K562 (cell line): ENCODE measurements at regions not wholly inside any gene's neighbourhood (a gene's known extent, or its start where the extent isn't known, plus 50 kb on each side); places are given as distances from the start of the nearest gene placed in this dataset.

ENCODE experiments used
- ATAC-seq: fragments of 200-7000 bp; cut with Tn5 transposase; 3 replicates; pipeline ENCODE4 v1.9.1; 2020; ENCODE audit warnings: moderate library complexity
- BruUV-seq: library from RNA; stranded (reverse); fragments of 400-500 nt; replicated peaks from 2 replicates; lab custom pipeline; 2021; lab: Mats Ljungman, UMichigan
- CTCF ChIA-PET: fragments of 300-600 bp; formaldehyde crosslinking; extraction: SDS; loops from one replicate; lab custom pipeline; 2021; ENCODE audit warnings: low intra/inter-chr PET ratio; lab: Yijun Ruan, JAX
- POLR2A ChIA-PET: fragments of 300-600, 350-650 bp; sonication (Branson Sonifier 250); formaldehyde crosslinking; extraction: SDS; loops from one replicate; lab custom pipeline; 2021; ENCODE audit warnings: antibody characterized with exemption, inconsistent platforms; lab: Yijun Ruan, JAX
- DNase-seq, 4 experiments: peaks; one replicate each; pipeline versions ENCODE4 v3.0.0 to v3.0.0-alpha.2; 2011 to 2018; ENCODE audit warnings: low spot score in 3 of 4, mixed read lengths in 3 of 4; ENCODE audit errors: extremely low read depth in 1 of 4
- FAIRE-seq: peaks from 2 replicates; lab custom pipeline; 2011; peaks lifted over from hg19 to GRCh38; lab: Jason Lieb, UNC
- H2AFZ ChIP-seq: 2 replicates; pipeline ENCODE4 v1.6.0; 2011; ENCODE audit warnings: low read depth, low read length, control low read depth, inconsistent platforms
- H3K27ac ChIP-seq: fragments of 200-600 bp; 3 replicates; pipeline ENCODE4 v1.8.0; 2011; ENCODE audit warnings: low read depth, mild to moderate bottlenecking, control low read depth, inconsistent platforms, low read length, moderate library complexity, mixed read lengths; ENCODE audit errors: extremely low read depth
- H3K27me3 ChIP-seq, 2 experiments: fragments of 300-600 bp in 1 of 2; 2 replicates in 1 of 2; 3 replicates in 1 of 2; pipeline versions ENCODE4 v1.6.0 to v1.8.0; 2011; ENCODE audit warnings: inconsistent platforms in 2 of 2, low read length in 2 of 2, mild to moderate bottlenecking in 1 of 2, mixed read lengths in 1 of 2, moderate library complexity in 1 of 2; ENCODE audit not compliant: control insufficient read depth in 2 of 2, insufficient read depth in 2 of 2
- H3K36me3 ChIP-seq: fragments of 300-600 bp; 3 replicates; pipeline ENCODE4 v1.8.0; 2011; ENCODE audit warnings: mild to moderate bottlenecking, low read length, inconsistent platforms; ENCODE audit not compliant: control insufficient read depth, insufficient read depth
- H3K4me1 ChIP-seq, 2 experiments: fragments of 200-600 bp in 1 of 2; replicated peaks in 1 of 2; 2 replicates in 1 of 2; 3 replicates in 1 of 2; pipeline versions ENCODE4 v1.5.1 to v1.8.0; 2011; ENCODE audit warnings: inconsistent platforms in 2 of 2, low read length in 2 of 2, mild to moderate bottlenecking in 1 of 2, mixed read lengths in 1 of 2, moderate library complexity in 1 of 2; ENCODE audit not compliant: control insufficient read depth in 2 of 2, insufficient read depth in 2 of 2
- H3K4me2 ChIP-seq: 2 replicates; pipeline ENCODE4 v1.6.1; 2011; ENCODE audit warnings: low read length, control low read depth, inconsistent platforms, mixed read lengths; ENCODE audit not compliant: insufficient read depth
- H3K4me3 ChIP-seq: fragments of 200-600 bp; sonication (generic), shearing (Covaris generic); 2 replicates; pipeline ENCODE4 v1.5.1; 2016; ENCODE audit warnings: control low read depth, inconsistent platforms
- H3K79me2 ChIP-seq: fragments of 200-600 bp; 3 replicates; pipeline ENCODE4 v1.8.0; 2011; ENCODE audit warnings: low read length, inconsistent platforms; ENCODE audit not compliant: control insufficient read depth, insufficient read depth
- H3K9ac ChIP-seq, 2 experiments: 2 replicates each; pipeline versions ENCODE4 v1.6.0 to v1.6.1; 2011; ENCODE audit warnings: low read depth in 2 of 2, low read length in 2 of 2, control low read depth in 1 of 2, inconsistent platforms in 1 of 2, mild to moderate bottlenecking in 1 of 2, mixed read lengths in 1 of 2; ENCODE audit not compliant: insufficient read depth in 1 of 2
- H3K9me1 ChIP-seq: one replicate; pipeline ENCODE4 v1.6.0; 2011; ENCODE audit warnings: inconsistent platforms, mild to moderate bottlenecking, low read length, moderate library complexity; ENCODE audit not compliant: control insufficient read depth, insufficient read depth
- H3K9me3 ChIP-seq: replicated peaks from 2 replicates; pipeline ENCODE4 v1.5.1; 2011; ENCODE audit warnings: low read depth, low read length, inconsistent platforms; ENCODE audit not compliant: control insufficient read depth, insufficient read depth
- H4K20me1 ChIP-seq: replicated peaks from 2 replicates; pipeline ENCODE4 v1.6.1; 2011; ENCODE audit warnings: low read length, inconsistent platforms, mixed read lengths; ENCODE audit not compliant: control insufficient read depth, insufficient read depth
- CEBPG ChIP-seq, 3 experiments: fragments of 200-800 bp in 1 of 3; sonication (Bioruptor generic) in 1 of 3; sonication (generic) in 1 of 3; formaldehyde crosslinking in 1 of 3; IDR thresholded peaks in 2 of 3; conservative IDR thresholded peaks in 1 of 3; 2 replicates each; pipeline versions ENCODE4 v1.6.1 to v1.8.0; 2016 to 2022; ENCODE audit warnings: missing compliant biosample characterization in 2 of 3, missing genetic modification characterization in 2 of 3, mild to moderate bottlenecking in 1 of 3, missing genetic modification reagents in 1 of 3
- CHD1 ChIP-seq: fragments of 200-600 bp; sonication (generic); IDR thresholded peaks from one replicate; pipeline ENCODE4 v1.6.1; 2012; ENCODE audit warnings: mild to moderate bottlenecking, moderate library complexity, low read length, inconsistent platforms
- CHD4 ChIP-seq: fragments of 200-600 bp; sonication (generic); IDR thresholded peaks from 3 replicates; pipeline ENCODE4 v1.6.1; 2012; ENCODE audit warnings: low read depth, mild to moderate bottlenecking, mixed read lengths, low read length, inconsistent platforms; ENCODE audit not compliant: insufficient read depth, insufficient replicate concordance, poor library complexity, severe bottlenecking
- ETV6 ChIP-seq, 3 experiments: fragments of 150-350 bp in 1 of 3; sonication (generic) in 1 of 3; formaldehyde crosslinking in 1 of 3; IDR thresholded peaks; 2 replicates each; pipeline versions ENCODE4 v1.6.1 to v1.8.0; 2014 to 2022; ENCODE audit warnings: borderline replicate concordance in 2 of 3, low read depth in 2 of 3, antibody characterized with exemption in 1 of 3, low read length in 1 of 3, mild to moderate bottlenecking in 1 of 3, missing genetic modification reagents in 1 of 3
- HDAC2 ChIP-seq: fragments of 450-650 bp; IDR thresholded peaks from 2 replicates; pipeline ENCODE4 v1.6.1; 2016; ENCODE audit warnings: mild to moderate bottlenecking
- JUNB ChIP-seq: fragments of 450-650 bp; formaldehyde crosslinking; conservative IDR thresholded peaks from 2 replicates; pipeline ENCODE4 v1.4.0; 2020; ENCODE audit warnings: mild to moderate bottlenecking
- KDM1A ChIP-seq, 2 experiments: fragments of 450-650 bp; IDR thresholded peaks; 2 replicates each; pipeline ENCODE4 v1.6.1; 2016; ENCODE audit warnings: mild to moderate bottlenecking in 2 of 2
- MTA1 ChIP-seq: fragments of 450-650 bp; IDR thresholded peaks from 2 replicates; pipeline ENCODE4 v1.6.1; 2017; ENCODE audit warnings: borderline replicate concordance
- MYNN ChIP-seq, 2 experiments: sonication (generic); formaldehyde crosslinking in 1 of 2; IDR thresholded peaks; 2 replicates each; pipeline versions ENCODE4 v1.5.0 to v1.6.1; 2016 to 2020; ENCODE audit warnings: antibody characterized with exemption in 1 of 2, missing genetic modification reagents in 1 of 2
- PHF20 ChIP-seq: fragments of 450-650 bp; IDR thresholded peaks from 2 replicates; pipeline ENCODE4 v1.6.1; 2018; ENCODE audit not compliant: partially characterized antibody
- RBFOX2 ChIP-seq: fragments of 200-400 bp; formaldehyde crosslinking; IDR thresholded peaks from 2 replicates; pipeline ENCODE4 v1.6.1; 2017; ENCODE audit warnings: low read depth, mild to moderate bottlenecking, low read length, moderate library complexity
- SMARCC2 ChIP-seq: fragments of 450-650 bp; IDR thresholded peaks from 2 replicates; pipeline ENCODE4 v1.6.1; 2017; ENCODE audit warnings: antibody characterized with exemption, moderate library complexity, mild to moderate bottlenecking, low read depth
- SP1 ChIP-seq: sonication (generic); formaldehyde crosslinking; IDR thresholded peaks from 2 replicates; pipeline ENCODE4 v1.8.1; 2022; ENCODE audit warnings: mild to moderate bottlenecking, missing genetic modification reagents
- ZFX ChIP-seq: sonication (generic); formaldehyde crosslinking; IDR thresholded peaks from 2 replicates; pipeline ENCODE4 v1.8.0; 2022; ENCODE audit warnings: mild to moderate bottlenecking, missing genetic modification reagents, moderate library complexity
- ZNF175 ChIP-seq: fragments of 200-800 bp; sonication (Bioruptor generic); IDR thresholded peaks from 2 replicates; pipeline ENCODE4 v1.6.1; 2016; ENCODE audit warnings: low read depth, mild to moderate bottlenecking, missing genetic modification characterization, missing compliant biosample characterization
- ZNF263 ChIP-seq: sonication (generic); formaldehyde crosslinking; IDR thresholded peaks from 2 replicates; pipeline ENCODE4 v1.8.0; 2022; ENCODE audit warnings: mild to moderate bottlenecking, missing genetic modification reagents, borderline replicate concordance
- ZNF699 ChIP-seq: fragments of 250-450 bp; sonication (Bioruptor Pico); IDR thresholded peaks from 2 replicates; pipeline ENCODE4 v1.8.0; 2021; ENCODE audit warnings: mild to moderate bottlenecking, moderate library complexity; ENCODE audit not compliant: insufficient replicate concordance
- WGBS: fragments of 100-300 bp; shearing (Covaris generic); methylation state at CpG from one replicate; pipeline ENCODE4 v1.1.6; 2016; ENCODE audit warnings: low coverage, mixed read lengths; ENCODE audit not compliant: insufficient coverage; ENCODE audit errors: missing lambda C conversion rate; 5-methylcytosine and 5-hydroxymethylcytosine counted together
- in situ Hi-C: fragments of 300-500 bp; cut with MboI; formaldehyde crosslinking; loops from 4 replicates; pipeline ENCODE4 v1.15.0; 2018; ENCODE audit warnings: inconsistent platforms, mixed read lengths
- intact Hi-C: fragments of 100-400 bp; cut with micrococcal nuclease; formaldehyde crosslinking; loops from 2 replicates; pipeline ENCODE4 v1.14.2; 2022
- TF ChIP-seq, protein P1 (sequence below): sonication (generic); formaldehyde crosslinking; IDR thresholded peaks from 2 replicates; pipeline ENCODE4 v1.8.0; 2022; ENCODE audit warnings: missing genetic modification reagents, mild to moderate bottlenecking, moderate library complexity, borderline replicate concordance

DNA sequence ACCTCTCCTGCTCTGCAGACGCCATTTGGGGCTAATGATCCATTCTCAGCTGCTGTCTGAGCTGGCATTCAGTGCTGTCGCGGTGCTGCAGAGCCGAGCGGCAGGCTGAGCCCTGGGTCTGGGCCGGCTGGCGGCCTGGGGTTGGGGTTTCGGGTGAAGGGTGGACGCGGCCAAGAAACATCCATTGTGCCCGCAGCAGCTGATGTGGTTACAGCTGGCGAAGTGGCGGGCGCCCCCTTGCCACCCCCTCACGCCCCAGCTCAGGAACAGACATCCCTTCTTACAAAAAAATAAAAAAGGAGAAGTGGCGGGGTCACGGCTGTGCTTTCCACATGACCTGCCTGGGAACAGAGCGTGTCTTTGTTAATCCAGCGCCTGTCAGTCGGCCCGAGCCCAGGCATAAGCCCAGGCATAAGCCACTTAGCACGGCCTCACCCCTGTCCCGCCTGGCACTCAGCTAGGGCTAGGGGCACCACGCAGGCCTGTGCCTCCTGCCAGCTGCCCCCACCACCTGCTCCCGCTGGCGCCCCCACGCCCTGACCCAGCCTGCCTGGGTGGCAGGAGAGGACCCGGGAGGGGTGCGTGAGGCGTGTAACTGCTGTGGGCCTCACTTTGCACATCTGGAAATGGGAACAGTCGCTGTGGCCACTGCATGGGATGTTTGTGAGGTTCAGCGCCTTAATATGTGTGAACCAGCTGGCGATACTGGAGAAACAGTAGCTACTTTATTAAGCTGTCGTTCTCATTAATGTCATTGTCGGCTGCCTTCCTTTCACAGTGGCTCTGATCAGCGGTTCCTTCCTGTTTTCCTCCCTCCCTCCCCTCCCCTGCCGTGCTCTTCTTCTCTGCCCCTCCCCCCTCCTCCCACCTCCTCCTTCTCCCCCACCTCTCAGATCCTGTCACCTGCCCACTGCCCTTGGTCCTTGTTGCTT is 197.7 kb upstream of the CIBAR2 start:
- Histone ChIP-seq H3K79me2 (peaks cover 29% of the 10 kb centered on the region; the same call in 2 of the 3 replicates), H4K20me1 (no peaks in the 10 kb centered on the region; the same call in 1 of the 2 replicates), H2AFZ (peak overlapping the region; percentile 46; the same call in 1 of the 2 replicates), H3K4me2 (peak overlapping the region; percentile 54), H3K9me1 (no peaks in the 10 kb centered on the region), H3K9ac (peak overlapping the region; percentile 19 to 85; a peak in 3 of 4 replicates), H3K4me3 (no peak overlapping the region), H3K27me3 (no peaks in the 10 kb centered on the region), H3K4me1 (peaks cover 63 to 89% of the 10 kb centered on the region in 2 experiments), H3K36me3 (no peaks in the 10 kb centered on the region), H3K9me3 (no peaks in the 10 kb centered on the region), H3K27ac (peak overlapping the region; percentile 59)
- peak; percentile 75 for FAIRE-seq
- POLR2A ChIA-PET: interaction anchor here (0.6 to 6.9 kb wide), 2 partner anchors 12 to 708 kb away, joined by 3 to 60 read pairs; no protein-coding TSS in a partner anchor
- CTCF ChIA-PET: no interaction called here
- peak; percentile 46 to 71 (median 56) for DNase-seq
- ATAC-seq: no peak
- intact Hi-C loops: loop anchor here (10.0 kb wide), 1 partner anchor 305 kb away; the partner anchor contains the start of gene GSE1
- WGBS: 80% methylated on average over 35 of the region's 37 CpGs
- in situ Hi-C loops: no loop called here
- no TSS peak for BruUV-seq
- TF ChIP-seq RBFOX2 (0 out of 2 replicates have a peak, but pooled peaks have one; percentile 16), MTA1 (peak; percentile 59; the same call in 1 of the 2 replicates), HDAC2 (0 out of 2 replicates have a peak, but pooled peaks have one; percentile 51), ZNF263 (CRISPR knock-in tag) (peak; percentile 53; the same call in 1 of the 2 replicates), CHD1 (no peak), ETV6 (IDR thresholded peaks at IDR 0.05; ENCODE audit: borderline replicate concordance in 1 of 2, low read depth in 2 of 2, low read length in 1 of 2) (no peak), ETV6 (CRISPR knock-in tag; IDR thresholded peaks at IDR 0.05; ENCODE audit: borderline replicate concordance) (no peak), CEBPG (CRISPR knock-in tag; IDR thresholded peaks at IDR 0.05) (peak; percentile 28; the same call in 1 of the 2 replicates), CEBPG (tag; conservative IDR thresholded peaks at IDR 0.05 in 1 of 2, IDR thresholded peaks at IDR 0.05 in 1 of 2) (no peak), CHD4 (peak; percentile 64), JUNB (CRISPR knock-in tag) (no peak), ZNF175 (CRISPR knock-in tag) (no peak), PHF20 (peak; percentile 23), SP1 (CRISPR knock-in tag) (0 out of 2 replicates have a peak, but pooled peaks have one; percentile 31), SMARCC2 (no peak), ZNF699 (no peak), MYNN (IDR thresholded peaks at IDR 0.05) (peak; percentile 32; the same call in 1 of the 2 replicates), MYNN (CRISPR knock-in tag; IDR thresholded peaks at IDR 0.05) (no peak), ZFX (peak; percentile 14; the same call in 1 of the 2 replicates), KDM1A (IDR thresholded peaks at IDR 0.05) (peak in 1 of 2 experiments; percentile 40; a peak in 1 of 4 replicates)
- TF ChIP-seq, protein P1, sequence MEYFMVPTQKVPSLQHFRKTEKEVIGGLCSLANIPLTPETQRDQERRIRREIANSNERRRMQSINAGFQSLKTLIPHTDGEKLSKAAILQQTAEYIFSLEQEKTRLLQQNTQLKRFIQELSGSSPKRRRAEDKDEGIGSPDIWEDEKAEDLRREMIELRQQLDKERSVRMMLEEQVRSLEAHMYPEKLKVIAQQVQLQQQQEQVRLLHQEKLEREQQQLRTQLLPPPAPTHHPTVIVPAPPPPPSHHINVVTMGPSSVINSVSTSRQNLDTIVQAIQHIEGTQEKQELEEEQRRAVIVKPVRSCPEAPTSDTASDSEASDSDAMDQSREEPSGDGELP (CRISPR knock-in tag): peak; percentile 45; the same call in 1 of the 2 replicates
